Keratinocyte (primary cell): ENCODE measurements at regions not wholly inside any gene's neighbourhood (a gene's known extent, or its start where the extent isn't known, plus 50 kb on each side); places are given as distances from the start of the nearest gene placed in this dataset.

ENCODE experiments used
- DNase-seq: peaks from one replicate; pipeline ENCODE4 v3.0.0-alpha.2; 2011; ENCODE audit warnings: low read depth, missing footprints, low spot score
- FAIRE-seq: peaks from 2 replicates; lab custom pipeline; 2011; peaks lifted over from hg19 to GRCh38; lab: Jason Lieb, UNC
- H2AFZ ChIP-seq: 2 replicates; pipeline ENCODE4 v1.6.0; 2012; ENCODE audit warnings: low read length, control low read depth, inconsistent platforms; ENCODE audit not compliant: control insufficient read depth
- H3K27ac ChIP-seq: 2 replicates; pipeline ENCODE4 v1.5.1; 2011; ENCODE audit warnings: low read length; ENCODE audit not compliant: control insufficient read depth, insufficient read depth
- H3K27me3 ChIP-seq: 3 replicates; pipeline ENCODE4 v1.6.0; 2011; ENCODE audit warnings: low read length; ENCODE audit not compliant: control insufficient read depth, insufficient read depth; ENCODE audit errors: extremely low read depth
- H3K36me3 ChIP-seq, 2 experiments: 2 replicates in 1 of 2; 3 replicates in 1 of 2; pipeline ENCODE4 v1.5.1; 2011; ENCODE audit warnings: low read length in 2 of 2, mild to moderate bottlenecking in 1 of 2; ENCODE audit not compliant: control insufficient read depth in 2 of 2, insufficient read depth in 2 of 2; ENCODE audit errors: extremely low read depth in 1 of 2
- H3K4me1 ChIP-seq: 3 replicates; pipeline ENCODE4 v1.5.1; 2011; ENCODE audit warnings: low read length; ENCODE audit not compliant: control insufficient read depth, insufficient read depth; ENCODE audit errors: extremely low read depth
- H3K4me2 ChIP-seq: 3 replicates; pipeline ENCODE4 v1.6.0; 2011; ENCODE audit warnings: low read depth, low read length; ENCODE audit not compliant: control insufficient read depth, insufficient read depth; ENCODE audit errors: extremely low read depth
- H3K4me3 ChIP-seq, 3 experiments: fragments of 200-600 bp in 1 of 3; sonication (generic) in 1 of 3; 2 replicates in 2 of 3; 3 replicates in 1 of 3; pipeline ENCODE4 v1.5.1; 2011 to 2016; ENCODE audit warnings: low read length in 3 of 3, mild to moderate bottlenecking in 3 of 3, control low read depth in 2 of 3, inconsistent platforms in 1 of 3, low read depth in 1 of 3, mixed read lengths in 1 of 3, mixed run types in 1 of 3, moderate library complexity in 1 of 3; ENCODE audit not compliant: control insufficient read depth in 2 of 3, insufficient read depth in 2 of 3; ENCODE audit errors: extremely low read depth in 1 of 3
- H3K79me2 ChIP-seq: 2 replicates; pipeline ENCODE4 v1.6.0; 2012; ENCODE audit warnings: low read length; ENCODE audit not compliant: control insufficient read depth, insufficient read depth
- H3K9ac ChIP-seq: 3 replicates; pipeline ENCODE4 v1.6.0; 2011; ENCODE audit warnings: low read length; ENCODE audit not compliant: control insufficient read depth, insufficient read depth; ENCODE audit errors: extremely low read depth
- H3K9me1 ChIP-seq: 3 replicates; pipeline ENCODE4 v1.6.0; 2011; ENCODE audit warnings: low read length; ENCODE audit not compliant: control insufficient read depth, insufficient read depth; ENCODE audit errors: extremely low read depth
- H3K9me3 ChIP-seq: 2 replicates; pipeline ENCODE4 v1.5.1; 2012; ENCODE audit warnings: low read depth, low read length; ENCODE audit not compliant: control insufficient read depth
- H4K20me1 ChIP-seq: 3 replicates; pipeline ENCODE4 v1.6.0; 2011; ENCODE audit warnings: low read length; ENCODE audit not compliant: control insufficient read depth, insufficient read depth; ENCODE audit errors: extremely low read depth
- EZH2 ChIP-seq: IDR thresholded peaks from one replicate; pipeline ENCODE4 v1.6.1; 2012; ENCODE audit warnings: inconsistent platforms, mild to moderate bottlenecking, low read length, moderate library complexity
- dilution Hi-C: fragments of 300-500 bp; cut with MboI; formaldehyde crosslinking; loops from one replicate; pipeline ENCODE4 v1.7.0; 2020; ENCODE audit warnings: low sequenced_read_pairs; ENCODE audit not compliant: extremely low pct_ligation_motif_present
- TF ChIP-seq, protein P1 (sequence below), 3 experiments: IDR thresholded peaks in 1 of 3; conservative IDR thresholded peaks in 1 of 3; optimal IDR thresholded peaks in 1 of 3; 2 replicates in 2 of 3; 3 replicates in 1 of 3; pipeline versions ENCODE3 to v1.5.1; 2011; ENCODE audit warnings: low read length in 3 of 3, mild to moderate bottlenecking in 3 of 3, moderate library complexity in 2 of 3, control low read depth in 1 of 3, inconsistent platforms in 1 of 3; ENCODE audit not compliant: insufficient read depth in 2 of 3; ENCODE audit errors: extremely low read depth in 1 of 3

DNA sequence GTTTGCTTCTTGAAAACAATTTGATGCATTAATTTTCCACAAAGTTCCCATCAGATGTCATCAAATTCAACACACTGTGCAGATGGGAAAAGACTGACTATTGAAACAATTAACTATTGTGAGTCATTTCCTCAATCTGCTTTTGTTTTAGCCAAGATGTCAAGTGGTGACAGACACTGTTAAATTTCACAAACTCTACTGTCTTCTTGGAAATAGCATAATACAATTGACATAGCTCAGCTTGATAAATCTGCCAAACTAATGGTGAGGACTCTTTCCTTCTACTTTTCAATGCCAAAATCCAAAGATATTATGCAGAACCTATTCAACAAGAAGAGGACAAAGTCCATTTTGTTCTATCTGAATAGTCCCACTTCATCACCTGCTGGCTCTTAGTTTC lies 242.3 kb downstream of the CAAP1 start:
- Histone ChIP-seq H3K79me2 (no peaks in the 10 kb centered on the region), H3K4me3 (no peak overlapping the region), H3K36me3 (no peaks in the 10 kb centered on the region), H3K27me3 (no peaks in the 10 kb centered on the region), H2AFZ (no peak overlapping the region), H3K4me1 (no peaks in the 10 kb centered on the region), H3K9me3 (no peaks in the 10 kb centered on the region), H3K27ac (no peak overlapping the region), H4K20me1 (no peaks in the 10 kb centered on the region), H3K4me2 (no peak overlapping the region), H3K9me1 (no peaks in the 10 kb centered on the region), H3K9ac (no peak overlapping the region)
- DNase-seq, result no peak
- TF ChIP-seq, protein P1, sequence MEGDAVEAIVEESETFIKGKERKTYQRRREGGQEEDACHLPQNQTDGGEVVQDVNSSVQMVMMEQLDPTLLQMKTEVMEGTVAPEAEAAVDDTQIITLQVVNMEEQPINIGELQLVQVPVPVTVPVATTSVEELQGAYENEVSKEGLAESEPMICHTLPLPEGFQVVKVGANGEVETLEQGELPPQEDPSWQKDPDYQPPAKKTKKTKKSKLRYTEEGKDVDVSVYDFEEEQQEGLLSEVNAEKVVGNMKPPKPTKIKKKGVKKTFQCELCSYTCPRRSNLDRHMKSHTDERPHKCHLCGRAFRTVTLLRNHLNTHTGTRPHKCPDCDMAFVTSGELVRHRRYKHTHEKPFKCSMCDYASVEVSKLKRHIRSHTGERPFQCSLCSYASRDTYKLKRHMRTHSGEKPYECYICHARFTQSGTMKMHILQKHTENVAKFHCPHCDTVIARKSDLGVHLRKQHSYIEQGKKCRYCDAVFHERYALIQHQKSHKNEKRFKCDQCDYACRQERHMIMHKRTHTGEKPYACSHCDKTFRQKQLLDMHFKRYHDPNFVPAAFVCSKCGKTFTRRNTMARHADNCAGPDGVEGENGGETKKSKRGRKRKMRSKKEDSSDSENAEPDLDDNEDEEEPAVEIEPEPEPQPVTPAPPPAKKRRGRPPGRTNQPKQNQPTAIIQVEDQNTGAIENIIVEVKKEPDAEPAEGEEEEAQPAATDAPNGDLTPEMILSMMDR (optimal IDR thresholded peaks at IDR 0.05 in 1 of 3, IDR thresholded peaks at IDR 0.05 in 1 of 3, conservative IDR thresholded peaks at IDR 0.05 in 1 of 3; ENCODE audit: extremely low read depth in 1 of 3, insufficient read depth in 2 of 3, low read length in 3 of 3), result no peak
- TF ChIP-seq EZH2, result no peak
- FAIRE-seq, result no peak
- dilution Hi-C loops, result no loop called here

DNA sequence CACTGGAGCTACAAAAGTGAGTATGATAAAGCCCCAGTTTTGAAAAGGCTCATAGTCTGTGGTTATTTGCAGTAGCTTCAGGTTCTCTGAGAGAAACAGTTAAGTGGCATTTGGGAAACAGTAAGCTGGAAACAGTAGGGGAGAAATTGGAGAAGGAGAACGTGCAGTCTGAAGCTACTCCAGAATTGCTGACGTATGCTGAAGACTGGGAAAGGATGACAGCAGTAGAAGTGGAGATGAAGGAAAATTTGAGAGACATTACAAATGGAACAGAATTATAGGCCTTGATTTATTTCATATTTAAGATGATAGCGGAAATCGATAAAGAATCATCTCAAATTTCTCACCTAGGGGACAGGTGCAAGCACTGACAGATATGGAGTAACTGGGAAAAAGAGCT lies 248.8 kb downstream of the CAAP1 start:
- Histone ChIP-seq H3K4me1 (no peaks in the 10 kb centered on the region), H3K36me3 (no peaks in the 10 kb centered on the region), H3K27ac (no peak overlapping the region), H3K27me3 (no peaks in the 10 kb centered on the region), H2AFZ (no peak overlapping the region), H3K9me1 (no peaks in the 10 kb centered on the region), H3K4me3 (no peak overlapping the region), H3K79me2 (no peaks in the 10 kb centered on the region), H4K20me1 (no peaks in the 10 kb centered on the region), H3K9ac (no peak overlapping the region), H3K4me2 (no peak overlapping the region), H3K9me3 (no peaks in the 10 kb centered on the region)
- FAIRE-seq (no peak), DNase-seq (no peak)
- TF ChIP-seq, protein P1 (optimal IDR thresholded peaks at IDR 0.05 in 1 of 3, IDR thresholded peaks at IDR 0.05 in 1 of 3, conservative IDR thresholded peaks at IDR 0.05 in 1 of 3; ENCODE audit: extremely low read depth in 1 of 3, insufficient read depth in 2 of 3, low read length in 3 of 3), result no peak
- no peak for TF ChIP-seq EZH2
- dilution Hi-C loops, result no loop called here
